ENCODE measurements at regions not wholly inside any gene's neighbourhood (a gene's known extent, or its start where the extent isn't known, plus 50 kb on each side); places are given as distances from the start of the nearest gene placed in this dataset.
"Not testable (repeated sequence)": the region's sequence is repeated elsewhere in the genome, so short reads cannot be mapped to it uniquely, and the experiment has no call there.

DNA sequence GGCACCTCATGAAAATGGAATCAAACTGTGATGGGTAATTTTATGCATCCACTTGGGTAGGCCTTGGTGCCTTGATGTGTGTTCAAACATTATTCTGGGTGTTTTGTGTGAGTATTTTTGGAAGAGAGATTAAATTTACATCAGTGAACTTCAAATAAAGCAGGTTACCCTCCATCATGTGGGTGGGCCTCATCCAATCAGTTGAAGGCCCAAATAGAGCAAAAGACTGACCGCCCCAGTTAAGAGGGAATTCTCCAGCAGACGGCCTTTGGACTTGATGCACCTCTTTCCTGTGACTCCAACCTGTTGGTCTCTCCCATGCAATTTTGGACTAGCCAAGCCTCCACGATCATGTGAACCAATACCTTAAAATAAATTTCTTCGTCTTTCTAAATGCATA lies 97.7 kb upstream of the DPP6 start:
- Histone ChIP-seq H3K4me1 (no peaks in the 10 kb centered on the region), H3K27ac (replicated peaks) (no peak overlapping the region), H3K36me3 (no peaks in the 10 kb centered on the region), H3K9me3 (replicated peaks) (no peaks in the 10 kb centered on the region), H3K4me3 (no peak overlapping the region), H3K27me3 (ENCODE audit: low read depth) (peaks cover 20% of the 10 kb centered on the region)
- no peak for DNase-seq
- intact Hi-C loops (cut with micrococcal nuclease), result no loop called here
- TF ChIP-seq, protein P1, sequence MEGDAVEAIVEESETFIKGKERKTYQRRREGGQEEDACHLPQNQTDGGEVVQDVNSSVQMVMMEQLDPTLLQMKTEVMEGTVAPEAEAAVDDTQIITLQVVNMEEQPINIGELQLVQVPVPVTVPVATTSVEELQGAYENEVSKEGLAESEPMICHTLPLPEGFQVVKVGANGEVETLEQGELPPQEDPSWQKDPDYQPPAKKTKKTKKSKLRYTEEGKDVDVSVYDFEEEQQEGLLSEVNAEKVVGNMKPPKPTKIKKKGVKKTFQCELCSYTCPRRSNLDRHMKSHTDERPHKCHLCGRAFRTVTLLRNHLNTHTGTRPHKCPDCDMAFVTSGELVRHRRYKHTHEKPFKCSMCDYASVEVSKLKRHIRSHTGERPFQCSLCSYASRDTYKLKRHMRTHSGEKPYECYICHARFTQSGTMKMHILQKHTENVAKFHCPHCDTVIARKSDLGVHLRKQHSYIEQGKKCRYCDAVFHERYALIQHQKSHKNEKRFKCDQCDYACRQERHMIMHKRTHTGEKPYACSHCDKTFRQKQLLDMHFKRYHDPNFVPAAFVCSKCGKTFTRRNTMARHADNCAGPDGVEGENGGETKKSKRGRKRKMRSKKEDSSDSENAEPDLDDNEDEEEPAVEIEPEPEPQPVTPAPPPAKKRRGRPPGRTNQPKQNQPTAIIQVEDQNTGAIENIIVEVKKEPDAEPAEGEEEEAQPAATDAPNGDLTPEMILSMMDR (IDR thresholded peaks at IDR 0.05; ENCODE audit: borderline replicate concordance), result no peak

GRCh38 chr7:153957677-153958076 lies 94.5 kb upstream of the DPP6 start:
- H3K9me3 ChIP-seq (replicated peaks); intact Hi-C loops (cut with micrococcal nuclease); H3K36me3 ChIP-seq; H3K27ac ChIP-seq (replicated peaks); H3K4me3 ChIP-seq; H3K27me3 ChIP-seq (ENCODE audit: low read depth); DNase-seq; H3K4me1 ChIP-seq: not testable (repeated sequence)

DNA sequence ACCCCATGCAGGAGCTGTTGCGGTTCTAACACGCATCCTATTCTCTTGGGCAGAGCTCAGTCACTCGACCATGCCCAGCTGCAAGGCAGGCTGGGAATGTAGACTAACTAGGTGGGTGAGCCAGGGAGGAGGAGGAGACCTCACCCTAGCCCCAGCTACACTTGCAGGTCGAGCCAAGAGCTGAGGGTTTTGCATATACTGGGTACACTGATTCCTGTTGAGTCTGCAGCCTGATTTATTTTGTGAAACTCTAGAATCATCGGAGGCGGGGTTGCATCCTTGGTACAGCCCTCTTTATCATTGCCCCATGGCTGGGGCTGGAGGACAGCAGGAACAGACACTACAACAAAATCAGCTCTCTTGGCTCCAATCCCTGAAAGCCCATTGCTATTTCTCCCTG lies 93.8 kb upstream of the DPP6 start:
- DNase-seq; H3K4me1 ChIP-seq; H3K27ac ChIP-seq (replicated peaks); H3K36me3 ChIP-seq; H3K9me3 ChIP-seq (replicated peaks); H3K27me3 ChIP-seq (ENCODE audit: low read depth); intact Hi-C loops (cut with micrococcal nuclease); H3K4me3 ChIP-seq: not testable (repeated sequence)

- DNase-seq; H3K4me3 ChIP-seq; H3K36me3 ChIP-seq; intact Hi-C loops (cut with micrococcal nuclease); H3K27ac ChIP-seq (replicated peaks); H3K4me1 ChIP-seq; H3K27me3 ChIP-seq (ENCODE audit: low read depth); H3K9me3 ChIP-seq (replicated peaks): not testable (repeated sequence)
These were observed 93.4 kb upstream of the DPP6 start for GRCh38 chr7:153958789-153959188.

DNA sequence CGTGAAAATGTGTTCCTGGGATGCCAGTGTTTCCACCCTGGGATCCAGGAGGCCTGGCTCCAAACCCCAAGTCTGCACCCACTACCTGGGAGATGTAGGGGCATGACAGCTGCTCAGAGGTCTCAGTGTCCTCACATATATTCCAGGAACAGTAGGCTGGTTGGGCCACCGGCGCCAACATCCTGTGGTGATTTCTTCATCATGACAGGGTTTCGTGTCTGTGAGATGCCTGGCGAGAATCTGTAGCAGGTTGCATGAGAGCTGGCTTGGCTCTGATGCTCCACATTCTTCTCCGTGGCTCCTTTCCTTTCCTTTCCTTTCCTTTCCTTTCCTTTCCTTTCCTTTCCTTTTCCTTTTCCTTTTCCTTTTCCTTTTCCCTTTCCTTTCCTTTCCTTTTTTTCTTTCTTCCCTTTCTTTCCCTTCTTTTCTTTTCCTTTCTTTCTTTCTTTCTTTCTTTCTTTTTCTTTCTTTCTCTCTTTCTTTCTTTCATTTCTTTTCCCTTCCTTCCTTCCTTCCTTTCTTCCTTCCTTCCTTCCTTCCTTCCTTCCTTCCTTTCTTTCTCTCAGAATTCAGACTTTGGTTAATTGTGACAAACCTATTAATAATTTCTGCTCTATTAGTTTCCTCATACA lies 87.6 kb upstream of the DPP6 start:
- H3K27ac ChIP-seq (replicated peaks); intact Hi-C loops (cut with micrococcal nuclease); H3K4me1 ChIP-seq; H3K4me3 ChIP-seq; H3K27me3 ChIP-seq (ENCODE audit: low read depth); H3K9me3 ChIP-seq (replicated peaks); H3K36me3 ChIP-seq; DNase-seq: not testable (repeated sequence)

- H3K36me3 ChIP-seq; H3K27ac ChIP-seq (replicated peaks); DNase-seq; intact Hi-C loops (cut with micrococcal nuclease); H3K4me3 ChIP-seq; H3K27me3 ChIP-seq (ENCODE audit: low read depth); H3K4me1 ChIP-seq; H3K9me3 ChIP-seq (replicated peaks): not testable (repeated sequence)
These were observed 83.2 kb upstream of the DPP6 start for GRCh38 chr7:153969016-153969415.

GRCh38 chr7:153974603-153975002 lies 77.6 kb upstream of the DPP6 start:
- H3K36me3 ChIP-seq; H3K4me3 ChIP-seq; H3K4me1 ChIP-seq; intact Hi-C loops (cut with micrococcal nuclease); H3K9me3 ChIP-seq (replicated peaks); H3K27me3 ChIP-seq (ENCODE audit: low read depth); DNase-seq; H3K27ac ChIP-seq (replicated peaks): not testable (repeated sequence)

- H3K27ac ChIP-seq (replicated peaks); H3K36me3 ChIP-seq; H3K4me3 ChIP-seq; H3K9me3 ChIP-seq (replicated peaks); intact Hi-C loops (cut with micrococcal nuclease); H3K4me1 ChIP-seq; DNase-seq; H3K27me3 ChIP-seq (ENCODE audit: low read depth): not testable (repeated sequence)
These were observed 75.5 kb upstream of the DPP6 start for GRCh38 chr7:153976745-153977144.

DNA sequence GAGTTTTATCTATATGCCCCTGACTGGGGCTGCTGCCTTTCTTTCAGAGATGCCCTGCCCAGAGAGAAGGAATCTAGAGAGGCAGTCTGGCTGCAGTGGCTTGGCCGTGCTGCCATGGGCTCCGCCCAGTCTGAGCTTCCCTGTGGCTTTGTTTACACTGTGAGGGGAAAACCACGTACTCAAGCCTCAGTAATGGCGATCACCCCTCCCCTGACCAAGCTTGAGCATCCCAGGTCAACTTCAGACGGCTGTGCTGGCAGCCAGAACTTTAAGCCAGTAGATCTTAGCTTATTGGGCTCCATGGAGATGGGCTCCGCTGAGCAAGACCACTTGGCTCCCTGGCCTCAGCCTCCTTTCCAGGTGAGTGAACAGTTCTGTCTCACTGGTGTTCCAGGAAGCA lies 69.0 kb upstream of the DPP6 start:
- H3K27me3 ChIP-seq (ENCODE audit: low read depth); H3K36me3 ChIP-seq; H3K4me1 ChIP-seq; H3K4me3 ChIP-seq; H3K27ac ChIP-seq (replicated peaks); DNase-seq; H3K9me3 ChIP-seq (replicated peaks); intact Hi-C loops (cut with micrococcal nuclease): not testable (repeated sequence)

GRCh38 chr7:153989066-153989627 lies 63.1 kb upstream of the DPP6 start:
- H3K27me3 ChIP-seq (ENCODE audit: low read depth); H3K4me1 ChIP-seq; intact Hi-C loops (cut with micrococcal nuclease); H3K4me3 ChIP-seq; H3K9me3 ChIP-seq (replicated peaks); H3K27ac ChIP-seq (replicated peaks); DNase-seq; H3K36me3 ChIP-seq: not testable (repeated sequence)

DNA sequence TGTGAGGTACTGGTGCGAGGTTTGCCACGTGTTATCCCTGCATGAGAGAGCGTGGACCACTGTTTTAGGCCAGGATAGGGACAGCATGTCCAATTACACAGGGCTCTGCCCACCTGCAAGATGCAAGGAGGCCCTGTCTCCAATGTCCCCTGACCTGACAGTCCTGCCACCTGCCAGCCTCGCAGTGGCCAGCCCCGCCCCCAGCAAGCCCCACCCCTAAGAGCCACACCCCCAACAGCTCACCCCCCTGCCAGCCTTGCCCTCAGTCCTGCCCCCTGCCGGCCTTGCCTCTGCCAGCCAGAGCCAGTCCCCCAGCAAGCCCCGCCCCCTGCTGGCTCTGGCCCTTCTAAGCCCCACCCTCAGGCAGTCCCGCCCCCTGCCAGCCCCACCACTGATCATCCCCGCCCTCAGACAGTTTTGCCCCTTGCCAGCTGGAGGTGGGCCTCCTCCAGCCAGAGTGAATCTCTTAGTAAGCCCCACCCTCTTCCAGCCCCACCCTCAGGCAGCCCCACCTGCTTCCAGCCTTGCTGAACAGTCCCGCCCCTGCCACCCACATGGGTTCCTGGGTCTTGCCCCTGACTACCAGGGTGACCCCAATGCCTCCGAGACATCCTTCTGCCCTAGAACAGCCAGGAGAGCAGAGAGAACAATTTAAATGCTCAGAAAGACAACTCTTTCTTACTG lies 62.3 kb upstream of the DPP6 start:
- H3K36me3 ChIP-seq; H3K4me3 ChIP-seq; H3K4me1 ChIP-seq; H3K9me3 ChIP-seq (replicated peaks); H3K27ac ChIP-seq (replicated peaks); DNase-seq; intact Hi-C loops (cut with micrococcal nuclease); H3K27me3 ChIP-seq (ENCODE audit: low read depth): not testable (repeated sequence)

GRCh38 chr7:153991471-153991870 lies 60.7 kb upstream of the DPP6 start:
- H3K36me3 ChIP-seq; H3K27ac ChIP-seq (replicated peaks); H3K4me3 ChIP-seq; H3K4me1 ChIP-seq; H3K27me3 ChIP-seq (ENCODE audit: low read depth); DNase-seq; intact Hi-C loops (cut with micrococcal nuclease); H3K9me3 ChIP-seq (replicated peaks): not testable (repeated sequence)

GRCh38 chr7:153993402-153993801 lies 58.8 kb upstream of the DPP6 start:
- DNase-seq; H3K27ac ChIP-seq (replicated peaks); H3K9me3 ChIP-seq (replicated peaks); H3K36me3 ChIP-seq; H3K4me1 ChIP-seq; H3K27me3 ChIP-seq (ENCODE audit: low read depth); intact Hi-C loops (cut with micrococcal nuclease); H3K4me3 ChIP-seq: not testable (repeated sequence)
